GM18498 (cell line): ENCODE measurements at regions not wholly inside any gene's neighbourhood (a gene's known extent, or its start where the extent isn't known, plus 50 kb on each side); places are given as distances from the start of the nearest gene placed in this dataset.
A peak's percentile ranks its signal among the peaks of the same experiment; 100 is the strongest.

ENCODE experiments used
- ATAC-seq: cut with Tn5 transposase; IDR thresholded peaks from one replicate; pipeline ENCODE4 v1.9.1; 2021; ENCODE audit warnings: mild to moderate bottlenecking, moderate library complexity; ENCODE audit not compliant: unreplicated experiment

DNA sequence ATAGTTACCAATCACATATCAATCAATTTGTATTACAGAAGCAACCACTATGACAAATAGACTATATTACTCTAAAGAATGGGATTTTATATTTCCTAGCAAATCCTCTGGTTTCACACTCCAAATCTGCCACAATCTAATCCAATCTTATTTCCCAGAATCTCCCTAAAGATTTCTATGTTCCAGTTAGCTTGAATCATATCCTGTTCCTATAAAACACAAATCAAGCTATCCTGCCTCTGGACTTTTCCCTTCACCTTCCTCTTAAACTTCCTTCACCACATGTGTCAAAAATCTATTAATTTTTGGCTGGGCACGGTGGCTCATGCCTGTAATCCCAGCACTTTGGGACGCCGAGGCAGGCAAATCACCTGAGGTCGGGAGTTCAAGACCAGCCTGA lies 50.0 kb downstream of the PIK3C2A start:
- no peak for ATAC-seq

DNA sequence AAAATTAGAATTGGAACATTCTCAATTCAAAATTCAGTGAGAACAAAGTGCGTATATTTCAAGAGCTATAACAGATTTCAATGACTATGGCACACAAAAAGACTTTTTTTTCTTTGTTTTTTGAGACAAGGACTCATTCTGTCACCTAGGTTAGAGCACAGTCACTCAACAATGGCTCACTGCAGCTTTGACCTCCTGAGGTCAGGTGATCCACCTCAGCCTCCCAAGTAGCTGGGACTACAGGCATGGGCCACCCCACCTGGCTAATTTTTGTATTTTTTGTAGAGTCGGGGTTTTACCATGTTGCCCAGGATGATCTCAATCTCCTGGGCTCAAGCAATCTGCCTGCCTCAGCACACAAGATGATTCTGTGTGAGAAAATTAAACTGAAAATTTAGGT lies 51.5 kb downstream of the PIK3C2A start:
- ATAC-seq, result no peak

DNA sequence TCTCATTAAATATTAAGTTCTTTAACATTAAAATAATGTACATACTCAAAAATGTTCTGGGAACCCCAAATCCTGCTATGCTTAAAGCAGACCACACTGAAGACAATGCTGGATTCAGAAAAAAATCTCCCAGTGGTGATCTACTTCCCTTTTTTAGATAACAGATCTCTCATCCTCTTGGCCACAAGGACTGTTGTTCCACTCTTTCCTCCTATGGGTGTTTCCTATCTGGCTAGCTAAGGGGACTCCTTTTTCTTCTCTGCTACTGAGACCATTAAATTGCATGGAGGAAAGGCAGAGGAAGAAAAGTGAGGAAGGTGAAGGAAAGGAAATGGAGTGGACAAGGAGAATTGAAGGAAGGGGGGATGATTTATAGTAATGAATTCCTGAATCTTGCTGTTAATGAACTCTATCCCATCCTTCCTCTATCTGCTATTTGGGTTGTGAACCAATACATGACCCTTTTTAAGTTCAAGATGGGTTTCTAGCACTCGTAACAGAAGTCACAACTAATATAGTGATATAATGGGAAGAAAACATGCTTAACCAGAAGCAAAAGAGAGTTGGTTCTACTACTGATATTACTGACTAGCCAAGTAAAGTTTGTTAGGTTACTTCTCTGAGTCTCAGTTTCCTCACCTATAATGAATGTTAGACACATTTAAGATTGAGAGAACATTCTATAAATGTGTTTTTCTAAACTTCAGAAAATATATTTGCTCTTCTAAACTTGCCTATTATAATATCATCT lies 53.2 kb downstream of the PIK3C2A start:
- ATAC-seq, result peak; percentile 44

GRCh38 chr11:17153757-17154156 lies 54.0 kb downstream of the PIK3C2A start:
- ATAC-seq, result peak; percentile 39

- ATAC-seq, result no peak
These were observed 55.5 kb downstream of the PIK3C2A start for GRCh38 chr11:17152306-17152705.

DNA sequence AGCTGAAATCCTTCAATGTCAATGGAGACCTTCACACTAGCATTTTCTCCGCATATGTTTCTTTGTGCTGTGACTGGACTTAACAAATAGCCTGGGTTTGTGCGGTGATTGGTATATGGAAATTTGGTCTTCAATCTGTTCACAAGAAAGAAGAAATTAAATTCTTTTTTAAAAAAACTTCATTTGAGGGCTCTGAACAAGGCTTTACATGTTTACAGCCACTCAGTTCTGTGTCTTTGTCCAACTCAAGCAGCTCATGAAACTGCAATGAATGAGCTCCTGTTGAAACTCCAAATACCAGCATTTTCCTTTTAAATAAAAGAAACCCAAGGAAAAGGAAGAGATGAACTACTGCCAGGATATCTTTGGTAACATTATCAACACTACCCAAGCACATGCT lies 57.3 kb downstream of the PIK3C2A start:
- ATAC-seq, result no peak

GRCh38 chr11:17148536-17148935 lies 59.2 kb downstream of the PIK3C2A start:
- ATAC-seq, result no peak

- no peak for ATAC-seq
These were observed 61.8 kb downstream of the PIK3C2A start for GRCh38 chr11:17145972-17146371.

GRCh38 chr11:17142450-17142849 lies 65.0 kb upstream of the RPS13 start:
- ATAC-seq, result no peak

GRCh38 chr11:17141156-17141555 lies 63.7 kb upstream of the RPS13 start:
- ATAC-seq, result no peak

- ATAC-seq, result no peak
These were observed 61.1 kb upstream of the RPS13 start for GRCh38 chr11:17138562-17138961.

DNA sequence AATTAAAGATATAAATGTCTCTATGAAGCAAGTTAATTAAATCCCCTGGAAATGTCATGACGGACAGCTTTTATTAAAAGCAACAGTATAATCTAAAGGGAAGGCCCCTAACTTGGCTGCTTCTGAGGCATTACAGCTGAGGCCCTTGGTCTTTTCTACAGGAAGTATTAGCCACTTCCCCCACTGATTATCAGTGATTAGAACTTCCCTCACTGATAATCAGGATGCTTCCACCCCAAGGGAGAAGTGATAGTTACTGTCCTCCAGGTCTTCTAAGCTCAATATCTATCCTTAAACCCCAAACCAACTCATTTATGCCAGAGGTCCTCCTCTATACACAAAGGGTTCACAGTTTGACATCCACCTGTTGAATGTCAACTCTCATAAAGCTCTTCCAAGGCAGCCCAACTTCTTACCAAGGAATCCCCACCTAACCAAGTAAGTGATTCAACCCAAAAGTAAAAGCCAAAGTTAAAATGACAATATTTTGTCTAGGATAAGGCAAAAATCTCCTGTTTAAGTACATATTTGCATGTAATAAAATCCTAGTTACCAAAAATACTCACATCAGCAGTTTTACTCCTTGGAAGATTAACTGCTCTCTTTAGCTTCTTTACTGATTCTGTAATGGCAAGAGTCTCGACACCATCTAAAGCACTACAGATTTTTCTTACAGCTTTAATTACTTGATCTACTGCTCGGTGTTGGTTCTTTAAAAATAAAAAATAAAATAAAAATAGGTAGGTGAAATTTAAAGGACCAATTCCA lies 58.6 kb upstream of the RPS13 start:
- no peak for ATAC-seq

- no peak for ATAC-seq
These were observed 55.2 kb upstream of the RPS13 start for GRCh38 chr11:17132654-17133053.

GRCh38 chr11:17129003-17129402 lies 51.5 kb upstream of the RPS13 start:
- no peak for ATAC-seq
